Lower leg skin (tissue), 4 donors: ENCODE measurements at regions not wholly inside any gene's neighbourhood (a gene's known extent, or its start where the extent isn't known, plus 50 kb on each side); places are given as distances from the start of the nearest gene placed in this dataset.

Experiments
- DNase-seq, 2 donors: peaks; one replicate each; pipeline ENCODE4 v3.0.0-alpha.2; 2019; ENCODE audit warnings: low spot score in 2 of 2
- H3K4me3 ChIP-seq: fragments of 200-600 bp; sonication (generic); 2 replicates; pipeline ENCODE4 v1.5.1; 2017; ENCODE audit warnings: mild to moderate bottlenecking, low read depth; ENCODE audit not compliant: poor library complexity, severe bottlenecking
- POLR2A ChIP-seq, 2 donors: fragments of 450-650 bp; IDR thresholded peaks; one replicate each; pipeline ENCODE4 v1.6.1; 2016 to 2017; ENCODE audit warnings: antibody characterized with exemption in 2 of 2, mild to moderate bottlenecking in 1 of 2, moderate library complexity in 1 of 2
- WGBS, 2 donors: methylation state at CpG; one replicate each; pipeline ENCODE4 v1.1.5; 2018; 5-methylcytosine and 5-hydroxymethylcytosine counted together
- intact Hi-C: fragments of 100-400 bp; cut with DNase I; formaldehyde crosslinking; loops from one replicate; pipeline ENCODE4 v1.15.0; 2023; ENCODE audit warnings: low total_unique reads
- TF ChIP-seq, protein P1 (sequence below), 3 donors: fragments of 450-650 bp; IDR thresholded peaks; one replicate each; pipeline ENCODE4 v1.5.1; 2016; ENCODE audit warnings: antibody characterized with exemption in 3 of 3, mild to moderate bottlenecking in 3 of 3, moderate library complexity in 2 of 3

DNA sequence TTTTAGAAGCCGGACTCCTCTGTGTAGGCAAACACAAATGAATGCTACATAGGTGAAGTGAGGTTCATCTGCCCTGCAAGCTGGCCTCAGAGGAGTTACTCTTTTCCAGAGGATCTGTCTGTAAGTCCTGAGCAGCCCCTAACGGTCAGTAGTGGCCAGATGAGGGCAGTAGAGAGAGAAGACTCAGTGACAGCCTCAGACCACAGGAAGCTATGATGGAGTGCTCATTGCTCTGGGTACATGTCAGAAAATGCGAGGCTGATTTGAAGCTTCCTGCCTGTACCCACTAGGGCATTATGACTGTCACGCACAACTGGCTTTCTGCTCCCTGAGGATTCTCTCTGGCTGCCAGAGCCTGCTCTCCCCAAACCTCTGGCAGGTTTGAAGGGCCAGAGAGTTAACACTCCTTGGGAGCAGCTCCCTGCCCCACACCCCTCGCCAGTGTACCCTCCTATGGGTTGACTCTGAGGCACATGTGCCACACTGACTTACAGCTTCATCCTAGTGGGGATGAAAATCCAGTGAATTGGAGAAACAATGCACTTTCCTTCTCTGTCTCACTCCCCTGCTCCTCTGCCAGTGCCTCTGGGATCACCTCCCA lies 141.5 kb downstream of the GABRG2 start:
- peak in 1 of 2 donors; percentile 15 for DNase-seq
- 33 to 36% methylated on average over 5 of the region's 5 CpGs for WGBS, 2 donors
- H3K4me3 ChIP-seq: no peak overlapping the region
- TF ChIP-seq, protein P1, sequence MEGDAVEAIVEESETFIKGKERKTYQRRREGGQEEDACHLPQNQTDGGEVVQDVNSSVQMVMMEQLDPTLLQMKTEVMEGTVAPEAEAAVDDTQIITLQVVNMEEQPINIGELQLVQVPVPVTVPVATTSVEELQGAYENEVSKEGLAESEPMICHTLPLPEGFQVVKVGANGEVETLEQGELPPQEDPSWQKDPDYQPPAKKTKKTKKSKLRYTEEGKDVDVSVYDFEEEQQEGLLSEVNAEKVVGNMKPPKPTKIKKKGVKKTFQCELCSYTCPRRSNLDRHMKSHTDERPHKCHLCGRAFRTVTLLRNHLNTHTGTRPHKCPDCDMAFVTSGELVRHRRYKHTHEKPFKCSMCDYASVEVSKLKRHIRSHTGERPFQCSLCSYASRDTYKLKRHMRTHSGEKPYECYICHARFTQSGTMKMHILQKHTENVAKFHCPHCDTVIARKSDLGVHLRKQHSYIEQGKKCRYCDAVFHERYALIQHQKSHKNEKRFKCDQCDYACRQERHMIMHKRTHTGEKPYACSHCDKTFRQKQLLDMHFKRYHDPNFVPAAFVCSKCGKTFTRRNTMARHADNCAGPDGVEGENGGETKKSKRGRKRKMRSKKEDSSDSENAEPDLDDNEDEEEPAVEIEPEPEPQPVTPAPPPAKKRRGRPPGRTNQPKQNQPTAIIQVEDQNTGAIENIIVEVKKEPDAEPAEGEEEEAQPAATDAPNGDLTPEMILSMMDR (IDR thresholded peaks at IDR 0.05): no peak
- TF ChIP-seq POLR2A (IDR thresholded peaks at IDR 0.05): no peak
- intact Hi-C loops: no loop called here

DNA sequence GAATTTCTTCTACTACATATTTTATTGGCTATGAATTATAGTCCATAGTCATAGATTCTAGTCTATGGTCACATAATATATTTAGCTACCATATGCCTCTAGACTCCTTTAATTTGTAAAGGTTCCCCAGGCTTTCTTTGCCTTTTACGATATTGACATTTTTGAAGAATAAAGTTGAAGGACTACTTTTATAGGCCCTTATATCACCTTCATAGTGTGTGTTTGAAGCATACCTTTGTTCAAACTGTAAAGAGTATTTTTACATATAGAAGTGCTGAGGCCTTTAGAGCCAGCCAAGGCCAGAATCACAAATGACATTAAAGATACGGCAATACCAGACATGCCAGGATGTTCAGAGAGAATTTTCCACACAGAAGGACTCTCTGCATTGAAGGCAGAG lies 147.0 kb downstream of the GABRG2 start:
- intact Hi-C loops: no loop called here
- no peak for DNase-seq
- TF ChIP-seq POLR2A (IDR thresholded peaks at IDR 0.05): no peak
- TF ChIP-seq, protein P1 (IDR thresholded peaks at IDR 0.05): no peak
- H3K4me3 ChIP-seq: no peak overlapping the region
- 80 to 86% methylated on average over 2 of the region's 2 CpGs for WGBS, 2 donors

DNA sequence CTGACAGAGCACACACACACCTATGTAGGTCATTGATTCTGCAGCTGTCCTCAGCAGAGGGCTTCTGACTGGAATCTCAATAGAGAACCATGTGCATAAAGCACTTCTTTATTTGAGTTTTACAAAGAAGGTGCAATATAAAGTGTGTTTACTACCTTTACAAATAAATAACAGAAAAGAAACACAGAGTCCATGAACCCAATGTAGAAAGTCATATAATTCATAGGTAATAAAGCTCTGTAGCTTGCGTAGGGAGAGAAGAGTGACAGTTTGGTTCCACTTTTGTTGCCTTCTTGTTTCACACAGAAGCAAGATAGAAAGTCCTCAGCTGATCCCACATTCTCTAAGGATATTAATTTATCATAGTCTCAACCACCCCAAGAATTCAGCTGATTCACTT lies 149.5 kb downstream of the GABRG2 start:
- no peak for DNase-seq
- no peak for TF ChIP-seq POLR2A (IDR thresholded peaks at IDR 0.05)
- TF ChIP-seq, protein P1 (IDR thresholded peaks at IDR 0.05): no peak
- intact Hi-C loops: no loop called here
- WGBS, 2 donors: 94 to 97% methylated on average over 1 of the region's 1 CpG
- no peak overlapping the region for H3K4me3 ChIP-seq

DNA sequence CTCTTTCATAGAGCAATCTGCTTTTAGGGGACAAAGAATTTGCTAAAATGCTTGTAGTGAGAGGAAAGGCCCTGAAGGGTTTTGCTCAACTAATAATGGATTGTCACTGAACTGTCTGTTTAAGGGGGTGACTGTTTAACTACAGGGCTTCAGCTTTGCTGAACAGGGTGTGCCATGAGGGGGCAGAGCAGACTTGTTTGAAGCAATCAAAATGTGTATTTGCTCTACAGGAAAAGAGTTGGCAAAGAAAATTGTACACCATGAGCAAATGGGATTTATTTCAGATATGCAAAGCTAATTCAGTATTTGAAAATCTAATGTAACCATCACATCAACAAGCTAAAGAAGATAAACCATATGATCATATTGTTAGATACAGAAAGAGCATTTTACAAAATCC lies 154.3 kb downstream of the GABRG2 start:
- TF ChIP-seq, protein P1 (IDR thresholded peaks at IDR 0.05): no peak
- no peak for TF ChIP-seq POLR2A (IDR thresholded peaks at IDR 0.05)
- H3K4me3 ChIP-seq: no peak overlapping the region
- DNase-seq: no peak
- intact Hi-C loops: no loop called here

DNA sequence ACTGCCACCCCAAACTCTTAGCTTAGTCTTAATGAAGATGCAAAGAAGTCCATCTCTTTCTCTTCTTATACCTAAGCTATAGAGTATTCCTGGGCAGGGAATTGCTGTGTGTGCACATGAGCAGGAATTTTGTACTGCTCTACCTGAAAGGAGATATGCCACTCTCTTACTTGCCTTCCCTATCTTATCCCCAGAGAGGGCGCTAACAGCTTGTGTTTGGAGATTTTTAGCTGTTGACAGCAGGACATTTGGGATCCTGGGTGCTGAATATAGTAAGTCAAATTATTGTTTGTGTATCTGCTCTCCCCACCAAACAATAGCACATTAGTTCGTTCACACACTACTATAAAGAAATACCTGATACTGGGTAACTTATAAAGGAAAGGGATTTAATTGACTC lies 159.5 kb downstream of the GABRG2 start:
- intact Hi-C loops: no loop called here
- 43 to 55% methylated on average over 2 of the region's 2 CpGs for WGBS, 2 donors
- DNase-seq: no peak
- TF ChIP-seq, protein P1 (IDR thresholded peaks at IDR 0.05): no peak
- no peak for TF ChIP-seq POLR2A (IDR thresholded peaks at IDR 0.05)
- H3K4me3 ChIP-seq: no peak overlapping the region

DNA sequence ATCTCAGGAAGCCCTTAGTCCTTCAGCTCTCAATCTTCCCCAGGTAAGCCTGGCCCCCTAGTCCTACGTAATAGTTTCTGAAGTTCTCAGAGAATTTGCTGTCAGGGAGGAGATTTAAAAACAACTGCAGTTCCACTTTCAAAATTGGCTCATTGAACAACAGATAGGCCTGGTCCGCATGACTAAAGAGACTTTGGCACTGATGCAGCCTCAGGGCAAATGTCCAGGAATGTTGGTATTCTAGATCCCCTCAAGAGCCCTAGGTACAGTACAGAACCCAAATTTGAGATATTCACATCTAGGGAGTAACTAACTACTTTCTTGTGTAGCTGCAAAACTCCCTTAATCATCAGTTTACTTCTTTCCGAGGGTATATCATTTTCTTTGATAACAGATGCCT lies 162.8 kb downstream of the GABRG2 start:
- no peak for TF ChIP-seq POLR2A (IDR thresholded peaks at IDR 0.05)
- TF ChIP-seq, protein P1 (IDR thresholded peaks at IDR 0.05): no peak
- H3K4me3 ChIP-seq: no peak overlapping the region
- no peak for DNase-seq
- intact Hi-C loops: no loop called here
- 76 to 85% methylated on average over 3 of the region's 3 CpGs for WGBS, 2 donors
